ENCODE measurements at regions not wholly inside any gene's neighbourhood (a gene's known extent, or its start where the extent isn't known, plus 50 kb on each side); places are given as distances from the start of the nearest gene placed in this dataset.

- DNase-seq (ENCODE audit: low spot score): no peak
Observed at GRCh38 chr20:60502881-60503280, 544.7 kb downstream of the CDH26 start.

GRCh38 chr20:60505423-60505822 lies 547.2 kb downstream of the CDH26 start:
- DNase-seq (ENCODE audit: low spot score): no peak

- no peak for DNase-seq (ENCODE audit: low spot score)
Observed at GRCh38 chr20:60506061-60506460, 547.8 kb downstream of the CDH26 start.

- no peak for DNase-seq (ENCODE audit: low spot score)
Observed at GRCh38 chr20:60507087-60507694, 549.0 kb downstream of the CDH26 start.

- DNase-seq (ENCODE audit: low spot score): no peak
Observed at GRCh38 chr20:60509407-60509806, 551.2 kb downstream of the CDH26 start.

GRCh38 chr20:60510356-60510755 lies 552.1 kb downstream of the CDH26 start:
- DNase-seq (ENCODE audit: low spot score): no peak

GRCh38 chr20:60512443-60512842 lies 554.2 kb downstream of the CDH26 start:
- DNase-seq (ENCODE audit: low spot score): no peak

GRCh38 chr20:60513141-60513540 lies 554.9 kb downstream of the CDH26 start:
- no peak for DNase-seq (ENCODE audit: low spot score)

- DNase-seq (ENCODE audit: low spot score): no peak
Observed at GRCh38 chr20:60516442-60516841, 558.2 kb downstream of the CDH26 start.

GRCh38 chr20:60518022-60518421 lies 559.8 kb downstream of the CDH26 start:
- DNase-seq (ENCODE audit: low spot score): no peak

GRCh38 chr20:60525397-60525796 lies 567.2 kb downstream of the CDH26 start:
- no peak for DNase-seq (ENCODE audit: low spot score)

GRCh38 chr20:60527656-60528055 lies 569.4 kb downstream of the CDH26 start:
- no peak for DNase-seq (ENCODE audit: low spot score)

GRCh38 chr20:60528141-60528540 lies 569.9 kb downstream of the CDH26 start:
- DNase-seq (ENCODE audit: low spot score): no peak

- no peak for DNase-seq (ENCODE audit: low spot score)
Observed at GRCh38 chr20:60529149-60529548, 570.9 kb downstream of the CDH26 start.

GRCh38 chr20:60535211-60535610 lies 577.0 kb downstream of the CDH26 start:
- no peak for DNase-seq (ENCODE audit: low spot score)

- DNase-seq (ENCODE audit: low spot score): no peak
Observed at GRCh38 chr20:60540591-60540990, 582.4 kb downstream of the CDH26 start.

GRCh38 chr20:60541991-60542390 lies 583.8 kb downstream of the CDH26 start:
- DNase-seq (ENCODE audit: low spot score): no peak

GRCh38 chr20:60543598-60543997 lies 585.4 kb downstream of the CDH26 start:
- DNase-seq (ENCODE audit: low spot score): no peak

GRCh38 chr20:60553095-60553494 lies 594.9 kb downstream of the CDH26 start:
- no peak for DNase-seq (ENCODE audit: low spot score)

GRCh38 chr20:60558486-60558885 lies 600.3 kb downstream of the CDH26 start:
- DNase-seq (ENCODE audit: low spot score): no peak

GRCh38 chr20:60559462-60559861 lies 601.2 kb downstream of the CDH26 start:
- DNase-seq (ENCODE audit: low spot score): no peak

GRCh38 chr20:60561052-60561451 lies 602.8 kb downstream of the CDH26 start:
- no peak for DNase-seq (ENCODE audit: low spot score)

GRCh38 chr20:60565083-60565482 lies 606.9 kb downstream of the CDH26 start:
- no peak for DNase-seq (ENCODE audit: low spot score)

GRCh38 chr20:60565551-60565950 lies 607.3 kb downstream of the CDH26 start:
- no peak for DNase-seq (ENCODE audit: low spot score)

Data from SK-N-DZ (cell line).